D721Med (cell line): ENCODE measurements at regions not wholly inside any gene's neighbourhood (a gene's known extent, or its start where the extent isn't known, plus 50 kb on each side); places are given as distances from the start of the nearest gene placed in this dataset.
"Not testable (repeated sequence)": the region's sequence is repeated elsewhere in the genome, so short reads cannot be mapped to it uniquely, and the experiment has no call there.

Experiments used
- DNase-seq: peaks from one replicate; pipeline ENCODE4 v3.0.0; 2011; ENCODE audit warnings: low spot score; ENCODE audit not compliant: insufficient read length
- FAIRE-seq: peaks from 2 replicates; lab custom pipeline; 2011; peaks lifted over from hg19 to GRCh38; lab: Jason Lieb, UNC
- CTCF ChIP-seq: IDR thresholded peaks from 2 replicates; pipeline ENCODE4 v1.5.1; 2012; ENCODE audit warnings: mild to moderate bottlenecking, control low read depth; ENCODE audit not compliant: insufficient read depth; ENCODE audit errors: missing control alignments

GRCh38 chr7:65269150-65269856, 104.4 kb upstream of the ZNF92 start:
- FAIRE-seq: peak; percentile 25
- peak; percentile 95 for DNase-seq
- TF ChIP-seq CTCF: no peak

GRCh38 chr7:65268782-65269149, 104.9 kb upstream of the ZNF92 start:
- TF ChIP-seq CTCF: no peak
- DNase-seq: no peak
- no peak for FAIRE-seq

- TF ChIP-seq CTCF: no peak
- DNase-seq: no peak
- no peak for FAIRE-seq
These were observed 107.6 kb upstream of the ZNF92 start for GRCh38 chr7:65265933-65266519.

- no peak for TF ChIP-seq CTCF
- FAIRE-seq: no peak
- no peak for DNase-seq
These were observed 109.4 kb upstream of the ZNF92 start for GRCh38 chr7:65264258-65264657.

- not testable (repeated sequence) for FAIRE-seq, DNase-seq
These were observed 113.0 kb upstream of the ZNF92 start for GRCh38 chr7:65260673-65261072.

GRCh38 chr7:65259864-65260525, 113.7 kb upstream of the ZNF92 start:
- FAIRE-seq, DNase-seq: not testable (repeated sequence)

- DNase-seq: no peak
- FAIRE-seq: no peak
- TF ChIP-seq CTCF: no peak
These were observed 119.6 kb upstream of the ZNF92 start for GRCh38 chr7:65254061-65254460.
